ENCODE measurements at regions not wholly inside any gene's neighbourhood (a gene's known extent, or its start where the extent isn't known, plus 50 kb on each side); places are given as distances from the start of the nearest gene placed in this dataset.
A peak's percentile ranks its signal among the peaks of the same experiment; 100 is the strongest.

GRCh38 chr5:135191084-135191826, 157.2 kb upstream of the PITX1 start:
- peak; percentile 86 to 96 for DNase-seq (ENCODE audit: extremely low spot score in 2 of 2)
- H3K9me3 ChIP-seq, result no peaks in the 10 kb centered on the region
- peak overlapping the region; percentile 61 for H3K27ac ChIP-seq
- TF ChIP-seq POLR2AphosphoS5 (IDR thresholded peaks at IDR 0.05; ENCODE audit: insufficient read depth in 1 of 2, low read depth in 1 of 2) (peak in 1 of 2 donors; percentile 39), POLR2A (IDR thresholded peaks at IDR 0.05) (no peak), CTCF (IDR thresholded peaks at IDR 0.05) (peak; percentile 48 to 70 (median 68))
- H3K4me1 ChIP-seq, result peaks cover 50% of the 10 kb centered on the region
- intact Hi-C loops (cut with DNase I), result no loop called here
- no peaks in the 10 kb centered on the region for H3K36me3 ChIP-seq
- no peaks in the 10 kb centered on the region for H3K27me3 ChIP-seq
- peak overlapping the region; percentile 36 to 45 for H3K4me3 ChIP-seq

GRCh38 chr5:135190416-135191083, 156.5 kb upstream of the PITX1 start:
- no peaks in the 10 kb centered on the region for H3K9me3 ChIP-seq
- DNase-seq (ENCODE audit: extremely low spot score in 2 of 2), result peak in 1 of 2 donors; percentile 54
- peak overlapping the region; percentile 61 for H3K27ac ChIP-seq
- no peaks in the 10 kb centered on the region for H3K27me3 ChIP-seq
- H3K4me3 ChIP-seq, result peak overlapping the region; percentile 36 to 45
- H3K36me3 ChIP-seq, result no peaks in the 10 kb centered on the region
- H3K4me1 ChIP-seq, result peaks cover 50% of the 10 kb centered on the region
- intact Hi-C loops (cut with DNase I), result no loop called here
- TF ChIP-seq POLR2A (IDR thresholded peaks at IDR 0.05) (no peak), CTCF (IDR thresholded peaks at IDR 0.05) (no peak), POLR2AphosphoS5 (IDR thresholded peaks at IDR 0.05; ENCODE audit: insufficient read depth in 1 of 2, low read depth in 1 of 2) (no peak)

GRCh38 chr5:135189024-135189423, 155.0 kb upstream of the PITX1 start:
- no peak overlapping the region for H3K4me3 ChIP-seq
- H3K27ac ChIP-seq, result peak overlapping the region; percentile 61
- intact Hi-C loops (cut with DNase I), result no loop called here

GRCh38 chr5:135188233-135188914, 154.3 kb upstream of the PITX1 start:
- intact Hi-C loops (cut with DNase I), result no loop called here
- Histone ChIP-seq H3K27ac (no peak overlapping the region), H3K4me3 (no peak overlapping the region), H3K36me3 (no peaks in the 10 kb centered on the region), H3K9me3 (no peaks in the 10 kb centered on the region), H3K27me3 (no peaks in the 10 kb centered on the region), H3K4me1 (peaks cover 29% of the 10 kb centered on the region)
- TF ChIP-seq POLR2A (IDR thresholded peaks at IDR 0.05) (no peak), POLR2AphosphoS5 (IDR thresholded peaks at IDR 0.05; ENCODE audit: insufficient read depth in 1 of 2, low read depth in 1 of 2) (no peak), CTCF (IDR thresholded peaks at IDR 0.05) (no peak)
- no peak for DNase-seq (ENCODE audit: extremely low spot score in 2 of 2)

More at GRCh38 chr5:135189024-135189423, 155.0 kb upstream of the PITX1 start:
- Histone ChIP-seq H3K36me3 (no peaks in the 10 kb centered on the region), H3K9me3 (no peaks in the 10 kb centered on the region), H3K27me3 (no peaks in the 10 kb centered on the region), H3K4me1 (peaks cover 35% of the 10 kb centered on the region)
- DNase-seq (ENCODE audit: extremely low spot score in 2 of 2), result peak in 1 of 2 donors; percentile 47
- TF ChIP-seq CTCF (IDR thresholded peaks at IDR 0.05) (no peak), POLR2AphosphoS5 (IDR thresholded peaks at IDR 0.05; ENCODE audit: insufficient read depth in 1 of 2, low read depth in 1 of 2) (no peak), POLR2A (IDR thresholded peaks at IDR 0.05) (no peak)

Data from vagina (tissue), 2 donors.